ENCODE measurements at regions not wholly inside any gene's neighbourhood (a gene's known extent, or its start where the extent isn't known, plus 50 kb on each side); places are given as distances from the start of the nearest gene placed in this dataset.

GRCh38 chr7:10874666-10875065 lies 99.0 kb upstream of the PHF14 start:
- no peaks in the 10 kb centered on the region for H3K79me2 ChIP-seq (ENCODE audit: insufficient read depth, low read length)
- no peak overlapping the region for H3K4me2 ChIP-seq (replicated peaks; ENCODE audit: extremely low read depth, low read length, poor library complexity, severe bottlenecking)
- Mint-ChIP-seq H3K4me1 (no peaks in the 10 kb centered on the region), H3K9me3 (peaks cover 1 to 9% (median 6%) of the 10 kb centered on the region in 7 donors), H3K27me3 (ENCODE audit: low read depth in 3 of 3) (peaks cover 0 to 2% (median 2%) of the 10 kb centered on the region in 3 donors), H3K4me3 (no peak overlapping the region), H3K27ac (no peak overlapping the region), H3K36me3 (no peaks in the 10 kb centered on the region)
- H4K20me1 ChIP-seq (ENCODE audit: insufficient read depth, low read length) = no peaks in the 10 kb centered on the region
- no peak overlapping the region for H3K4me3 ChIP-seq (replicated peaks in 1 of 3; ENCODE audit: low read depth in 2 of 3, low read length in 3 of 3)
- WGBS (ENCODE audit: insufficient coverage) = 71% methylated on average over 1 of the region's 1 CpG
- H3K4me1 ChIP-seq (ENCODE audit: control insufficient read depth in 1 of 2, insufficient read depth in 2 of 2, low read length in 2 of 2) = no peaks in the 10 kb centered on the region
- no peak overlapping the region for H2AFZ ChIP-seq (ENCODE audit: insufficient read depth, low read depth, low read length, poor library complexity, severe bottlenecking)
- no peaks in the 10 kb centered on the region for H3K9me3 ChIP-seq (replicated peaks in 1 of 2; ENCODE audit: control insufficient read depth in 1 of 2, insufficient read depth in 1 of 2, low read length in 2 of 2)
- H3K27ac ChIP-seq (ENCODE audit: low read depth in 1 of 2, low read length in 2 of 2) = no peak overlapping the region
- H3K9ac ChIP-seq (ENCODE audit: insufficient read depth, low read length, poor library complexity, severe bottlenecking) = no peak overlapping the region
- H3K27me3 ChIP-seq (ENCODE audit: control insufficient read depth in 2 of 2, insufficient read depth in 2 of 2, low read length in 2 of 2) = no peaks in the 10 kb centered on the region
- no peak for DNase-seq
- intact Hi-C loops (cut with micrococcal nuclease) = no loop called here
- no peak for TF ChIP-seq CTCF (IDR thresholded peaks at IDR 0.05)
- H3K36me3 ChIP-seq (replicated peaks in 1 of 2; ENCODE audit: control insufficient read depth in 1 of 2, insufficient read depth in 2 of 2, low read length in 2 of 2) = no peaks in the 10 kb centered on the region

GRCh38 chr7:10875080-10875479 lies 98.6 kb upstream of the PHF14 start:
- no peak overlapping the region for H3K4me3 ChIP-seq (replicated peaks in 1 of 3; ENCODE audit: low read depth in 2 of 3, low read length in 3 of 3)
- no peak overlapping the region for H3K27ac Mint-ChIP-seq
- H2AFZ ChIP-seq (ENCODE audit: insufficient read depth, low read depth, low read length, poor library complexity, severe bottlenecking) = no peak overlapping the region
- H3K4me1 ChIP-seq (ENCODE audit: control insufficient read depth in 1 of 2, insufficient read depth in 2 of 2, low read length in 2 of 2) = no peaks in the 10 kb centered on the region
- H4K20me1 ChIP-seq (ENCODE audit: insufficient read depth, low read length) = no peaks in the 10 kb centered on the region
- intact Hi-C loops (cut with micrococcal nuclease) = no loop called here
- no peaks in the 10 kb centered on the region for H3K36me3 ChIP-seq (replicated peaks in 1 of 2; ENCODE audit: control insufficient read depth in 1 of 2, insufficient read depth in 2 of 2, low read length in 2 of 2)
- H3K9me3 Mint-ChIP-seq = peaks cover 2 to 12% (median 6%) of the 10 kb centered on the region in 7 donors
- H3K4me2 ChIP-seq (replicated peaks; ENCODE audit: extremely low read depth, low read length, poor library complexity, severe bottlenecking) = no peak overlapping the region
- no peaks in the 10 kb centered on the region for H3K4me1 Mint-ChIP-seq
- H3K9ac ChIP-seq (ENCODE audit: insufficient read depth, low read length, poor library complexity, severe bottlenecking) = no peak overlapping the region
- no peaks in the 10 kb centered on the region for H3K9me3 ChIP-seq (replicated peaks in 1 of 2; ENCODE audit: control insufficient read depth in 1 of 2, insufficient read depth in 1 of 2, low read length in 2 of 2)
- no peak overlapping the region for H3K4me3 Mint-ChIP-seq
- H3K27me3 Mint-ChIP-seq (ENCODE audit: low read depth in 3 of 3) = peaks cover 0 to 2% (median 0%) of the 10 kb centered on the region in 3 donors
- no peak overlapping the region for H3K27ac ChIP-seq (ENCODE audit: low read depth in 1 of 2, low read length in 2 of 2)
- no peaks in the 10 kb centered on the region for H3K36me3 Mint-ChIP-seq
- WGBS (ENCODE audit: insufficient coverage) = no CpG with 5 or more reads among the region's 2 CpGs
- H3K79me2 ChIP-seq (ENCODE audit: insufficient read depth, low read length) = no peaks in the 10 kb centered on the region
- TF ChIP-seq CTCF (IDR thresholded peaks at IDR 0.05) = no peak
- no peaks in the 10 kb centered on the region for H3K27me3 ChIP-seq (ENCODE audit: control insufficient read depth in 2 of 2, insufficient read depth in 2 of 2, low read length in 2 of 2)
- DNase-seq = no peak
